Dendritic cell treated with granulocyte-macrophage colony-stimulating factor and Interleukin-4, amounts not matched to agents 40 ng/mL and 50 ng/mL, for 4 days (primary cell): ENCODE measurements at regions not wholly inside any gene's neighbourhood (a gene's known extent, or its start where the extent isn't known, plus 50 kb on each side); places are given as distances from the start of the nearest gene placed in this dataset.
"Not testable (repeated sequence)": the region's sequence is repeated elsewhere in the genome, so short reads cannot be mapped to it uniquely, and the experiment has no call there.

Source experiments
- H3K27ac Mint-ChIP-seq: one replicate; pipeline ENCODE4 v1.8.0; 2022; ENCODE audit warnings: mild to moderate bottlenecking, mixed read lengths
- H3K27me3 Mint-ChIP-seq: one replicate; pipeline ENCODE4 v1.8.0; 2022; ENCODE audit warnings: mild to moderate bottlenecking, mixed read lengths
- H3K36me3 Mint-ChIP-seq: one replicate; pipeline ENCODE4 v1.8.0; 2022; ENCODE audit warnings: low read depth, mixed read lengths
- H3K4me1 Mint-ChIP-seq: one replicate; pipeline ENCODE4 v1.8.0; 2022; ENCODE audit warnings: low read depth, mixed read lengths
- H3K4me3 Mint-ChIP-seq: one replicate; pipeline ENCODE4 v1.8.0; 2022; ENCODE audit warnings: mild to moderate bottlenecking, moderate library complexity, mixed read lengths
- H3K9me3 Mint-ChIP-seq: one replicate; pipeline ENCODE4 v1.8.0; 2022; ENCODE audit warnings: mixed read lengths
- intact Hi-C: fragments of 100-400 bp; cut with micrococcal nuclease; formaldehyde crosslinking; loops from one replicate; pipeline ENCODE4 v1.15.0; 2022

- H3K4me1 Mint-ChIP-seq, H3K27me3 Mint-ChIP-seq, H3K27ac Mint-ChIP-seq, H3K4me3 Mint-ChIP-seq, H3K36me3 Mint-ChIP-seq, intact Hi-C loops: not testable (repeated sequence)
- H3K9me3 Mint-ChIP-seq = peaks cover 46% of the 10 kb centered on the region
Measured at GRCh38 chr5:117117314-117117713, 542.7 kb upstream of the SEMA6A start.

GRCh38 chr5:117110548-117110947 lies 535.9 kb upstream of the SEMA6A start:
- Mint-ChIP-seq H3K9me3 (peaks cover 31% of the 10 kb centered on the region), H3K27ac (no peak overlapping the region), H3K4me1 (no peaks in the 10 kb centered on the region), H3K36me3 (no peaks in the 10 kb centered on the region), H3K27me3 (no peaks in the 10 kb centered on the region), H3K4me3 (no peak overlapping the region)
- intact Hi-C loops = no loop called here

GRCh38 chr5:117107859-117108258 lies 533.2 kb upstream of the SEMA6A start:
- Mint-ChIP-seq H3K4me1 (no peaks in the 10 kb centered on the region), H3K27me3 (no peaks in the 10 kb centered on the region), H3K36me3 (no peaks in the 10 kb centered on the region), H3K27ac (no peak overlapping the region), H3K9me3 (peaks cover 27% of the 10 kb centered on the region), H3K4me3 (no peak overlapping the region)
- intact Hi-C loops = no loop called here

GRCh38 chr5:117103703-117104102 lies 529.1 kb upstream of the SEMA6A start:
- Mint-ChIP-seq H3K9me3 (peaks cover 19% of the 10 kb centered on the region), H3K4me1 (no peaks in the 10 kb centered on the region)
- intact Hi-C loops = no loop called here

GRCh38 chr5:117102591-117102990 lies 528.0 kb upstream of the SEMA6A start:
- H3K36me3 Mint-ChIP-seq = no peaks in the 10 kb centered on the region
- H3K4me3 Mint-ChIP-seq = no peak overlapping the region
- H3K9me3 Mint-ChIP-seq = peaks cover 15% of the 10 kb centered on the region
- no peaks in the 10 kb centered on the region for H3K4me1 Mint-ChIP-seq
- H3K27me3 Mint-ChIP-seq = no peaks in the 10 kb centered on the region
- intact Hi-C loops = no loop called here
- H3K27ac Mint-ChIP-seq = no peak overlapping the region

More at GRCh38 chr5:117103703-117104102, 529.1 kb upstream of the SEMA6A start:
- H3K4me3 Mint-ChIP-seq = no peak overlapping the region
- no peaks in the 10 kb centered on the region for H3K27me3 Mint-ChIP-seq
- no peak overlapping the region for H3K27ac Mint-ChIP-seq
- no peaks in the 10 kb centered on the region for H3K36me3 Mint-ChIP-seq

- Mint-ChIP-seq H3K27me3 (no peaks in the 10 kb centered on the region), H3K27ac (no peak overlapping the region), H3K4me3 (no peak overlapping the region), H3K9me3 (peaks cover 5% of the 10 kb centered on the region), H3K4me1 (no peaks in the 10 kb centered on the region), H3K36me3 (no peaks in the 10 kb centered on the region)
- intact Hi-C loops = no loop called here
Measured at GRCh38 chr5:117100176-117100575, 525.6 kb upstream of the SEMA6A start.

GRCh38 chr5:117098094-117098493 lies 523.5 kb upstream of the SEMA6A start:
- Mint-ChIP-seq H3K36me3 (no peaks in the 10 kb centered on the region), H3K4me3 (no peak overlapping the region), H3K9me3 (peaks cover 20% of the 10 kb centered on the region), H3K27me3 (no peaks in the 10 kb centered on the region), H3K27ac (no peak overlapping the region), H3K4me1 (no peaks in the 10 kb centered on the region)
- intact Hi-C loops = no loop called here

- Mint-ChIP-seq H3K27me3 (no peaks in the 10 kb centered on the region), H3K27ac (no peak overlapping the region), H3K9me3 (peaks cover 22% of the 10 kb centered on the region), H3K36me3 (no peaks in the 10 kb centered on the region), H3K4me3 (no peak overlapping the region), H3K4me1 (no peaks in the 10 kb centered on the region)
- intact Hi-C loops = no loop called here
Measured at GRCh38 chr5:117095346-117096332, 521.0 kb upstream of the SEMA6A start.

- H3K4me1 Mint-ChIP-seq = no peaks in the 10 kb centered on the region
- H3K4me3 Mint-ChIP-seq = no peak overlapping the region
- H3K27me3 Mint-ChIP-seq = no peaks in the 10 kb centered on the region
- H3K36me3 Mint-ChIP-seq = no peaks in the 10 kb centered on the region
- intact Hi-C loops = no loop called here
- peaks cover 22% of the 10 kb centered on the region for H3K9me3 Mint-ChIP-seq
- no peak overlapping the region for H3K27ac Mint-ChIP-seq
Measured at GRCh38 chr5:117094114-117094815, 519.6 kb upstream of the SEMA6A start.

GRCh38 chr5:117093653-117094052 lies 519.0 kb upstream of the SEMA6A start:
- intact Hi-C loops = no loop called here
- no peaks in the 10 kb centered on the region for H3K27me3 Mint-ChIP-seq
- H3K27ac Mint-ChIP-seq = no peak overlapping the region
- no peaks in the 10 kb centered on the region for H3K36me3 Mint-ChIP-seq
- peaks cover 22% of the 10 kb centered on the region for H3K9me3 Mint-ChIP-seq
- no peak overlapping the region for H3K4me3 Mint-ChIP-seq
- no peaks in the 10 kb centered on the region for H3K4me1 Mint-ChIP-seq

GRCh38 chr5:117089001-117089400 lies 514.4 kb upstream of the SEMA6A start:
- Mint-ChIP-seq H3K4me3 (no peak overlapping the region), H3K27me3 (no peaks in the 10 kb centered on the region), H3K36me3 (no peaks in the 10 kb centered on the region), H3K27ac (no peak overlapping the region), H3K4me1 (no peaks in the 10 kb centered on the region), H3K9me3 (peaks cover 11% of the 10 kb centered on the region)
- intact Hi-C loops = no loop called here

GRCh38 chr5:117088176-117088575 lies 513.6 kb upstream of the SEMA6A start:
- no peak overlapping the region for H3K4me3 Mint-ChIP-seq

GRCh38 chr5:117084067-117084466 lies 509.4 kb upstream of the SEMA6A start:
- no peaks in the 10 kb centered on the region for H3K27me3 Mint-ChIP-seq
- no peak overlapping the region for H3K4me3 Mint-ChIP-seq
- H3K9me3 Mint-ChIP-seq = no peaks in the 10 kb centered on the region
- no peaks in the 10 kb centered on the region for H3K4me1 Mint-ChIP-seq
- no peak overlapping the region for H3K27ac Mint-ChIP-seq
- intact Hi-C loops = no loop called here
- no peaks in the 10 kb centered on the region for H3K36me3 Mint-ChIP-seq

More at GRCh38 chr5:117088176-117088575, 513.6 kb upstream of the SEMA6A start:
- no peaks in the 10 kb centered on the region for H3K36me3 Mint-ChIP-seq
- intact Hi-C loops = no loop called here
- peaks cover 3% of the 10 kb centered on the region for H3K9me3 Mint-ChIP-seq
- H3K27ac Mint-ChIP-seq = no peak overlapping the region
- H3K27me3 Mint-ChIP-seq = no peaks in the 10 kb centered on the region
- no peaks in the 10 kb centered on the region for H3K4me1 Mint-ChIP-seq

- no peak overlapping the region for H3K4me3 Mint-ChIP-seq
- no peaks in the 10 kb centered on the region for H3K27me3 Mint-ChIP-seq
- no peak overlapping the region for H3K27ac Mint-ChIP-seq
- H3K4me1 Mint-ChIP-seq = no peaks in the 10 kb centered on the region
- no peaks in the 10 kb centered on the region for H3K9me3 Mint-ChIP-seq
- no peaks in the 10 kb centered on the region for H3K36me3 Mint-ChIP-seq
- intact Hi-C loops = no loop called here
Measured at GRCh38 chr5:117082977-117083376, 508.4 kb upstream of the SEMA6A start.
